IMR-90 (cell line): ENCODE measurements at regions not wholly inside any gene's neighbourhood (a gene's known extent, or its start where the extent isn't known, plus 50 kb on each side); places are given as distances from the start of the nearest gene placed in this dataset.

Experiments used
- ATAC-seq: fragments of 200-7000 bp; cut with Tn5 transposase; 2 replicates; pipeline ENCODE4 v1.9.1; 2020; ENCODE audit warnings: low read depth, mild to moderate bottlenecking, moderate library complexity
- BruUV-seq: library from RNA; stranded (reverse); fragments of 400-500 nt; replicated peaks from 2 replicates; lab custom pipeline; 2021; lab: Mats Ljungman, UMichigan
- CTCF ChIA-PET: fragments of 300-600 bp; formaldehyde crosslinking; extraction: SDS; loops from one replicate; lab custom pipeline; 2021; ENCODE audit warnings: antibody characterized with exemption; lab: Yijun Ruan, JAX
- POLR2A ChIA-PET: fragments of 300-600 bp; sonication (Branson Sonifier 250); formaldehyde crosslinking; loops from one replicate; lab custom pipeline; 2022; ENCODE audit warnings: antibody characterized with exemption; ENCODE audit not compliant: unreplicated experiment; lab: Charles Lee
- DNase-seq: peaks from one replicate; pipeline ENCODE4 v3.0.0; 2013
- H2AFZ ChIP-seq: replicated peaks from 2 replicates; pipeline ENCODE3; 2013; ENCODE audit warnings: low read length, mild to moderate bottlenecking; ENCODE audit not compliant: poor library complexity
- H2AK5ac ChIP-seq: 2 replicates; pipeline ENCODE4 v1.6.1; 2013; ENCODE audit warnings: low read depth, low read length, inconsistent platforms
- H2AK9ac ChIP-seq: replicated peaks from 2 replicates; pipeline ENCODE3; 2013; ENCODE audit warnings: mild to moderate bottlenecking, low read depth, low read length, moderate library complexity; ENCODE audit not compliant: poor library complexity
- H2BK120ac ChIP-seq: 2 replicates; pipeline ENCODE4 v1.6.1; 2013; ENCODE audit warnings: low read depth, low read length, inconsistent platforms
- H2BK15ac ChIP-seq: 3 replicates; pipeline ENCODE4 v1.6.1; 2013; ENCODE audit warnings: low read depth, low read length, inconsistent platforms
- H2BK20ac ChIP-seq: 2 replicates; pipeline ENCODE4 v1.6.1; 2013; ENCODE audit warnings: low read depth, mild to moderate bottlenecking, inconsistent platforms, low read length, moderate library complexity
- H2BK5ac ChIP-seq: 2 replicates; pipeline ENCODE4 v1.6.1; 2013; ENCODE audit warnings: mild to moderate bottlenecking, low read depth, low read length, inconsistent platforms; ENCODE audit not compliant: poor library complexity, severe bottlenecking
- H3K14ac ChIP-seq: replicated peaks from 2 replicates; pipeline ENCODE4 v1.6.1; 2013; ENCODE audit warnings: low read depth, low read length, inconsistent platforms
- H3K18ac ChIP-seq: 2 replicates; pipeline ENCODE4 v1.6.1; 2013; ENCODE audit warnings: low read depth, low read length, control low read depth
- H3K23ac ChIP-seq: 2 replicates; pipeline ENCODE4 v1.6.1; 2013; ENCODE audit warnings: low read depth, low read length, inconsistent platforms
- H3K27ac ChIP-seq: 2 replicates; pipeline ENCODE4 v1.5.1; 2013; ENCODE audit warnings: mild to moderate bottlenecking, control low read depth, low read length; ENCODE audit not compliant: insufficient read depth
- H3K27me3 ChIP-seq: 2 replicates; pipeline ENCODE4 v1.6.1; 2013; ENCODE audit warnings: low read length; ENCODE audit not compliant: control insufficient read depth, insufficient read depth
- H3K36me3 ChIP-seq: 2 replicates; pipeline ENCODE4 v1.6.1; 2013; ENCODE audit warnings: low read length, mixed read lengths; ENCODE audit not compliant: control insufficient read depth, insufficient read depth
- H3K4ac ChIP-seq: 2 replicates; pipeline ENCODE4 v1.6.1; 2013; ENCODE audit warnings: low read depth, low read length, inconsistent platforms
- H3K4me1 ChIP-seq: 2 replicates; pipeline ENCODE4 v1.6.1; 2013; ENCODE audit warnings: low read length, mixed read lengths; ENCODE audit not compliant: control insufficient read depth, insufficient read depth
- H3K4me2 ChIP-seq: 2 replicates; pipeline ENCODE4 v1.6.1; 2013; ENCODE audit warnings: low read depth, mild to moderate bottlenecking, control low read depth, low read length, moderate library complexity
- H3K4me3 ChIP-seq: 2 replicates; pipeline ENCODE4 v1.5.1; 2013; ENCODE audit warnings: low read depth, mild to moderate bottlenecking, control low read depth, low read length, moderate library complexity; ENCODE audit not compliant: insufficient read depth
- H3K56ac ChIP-seq: 2 replicates; pipeline ENCODE4 v1.6.1; 2013; ENCODE audit warnings: low read length, inconsistent platforms; ENCODE audit not compliant: insufficient read depth; ENCODE audit errors: extremely low read depth
- H3K79me1 ChIP-seq, 2 experiments: 2 replicates each; pipeline ENCODE4 v1.6.1; 2013; ENCODE audit warnings: low read length in 2 of 2, inconsistent platforms in 1 of 2, low read depth in 1 of 2
- H3K9ac ChIP-seq: 2 replicates; pipeline ENCODE4 v1.6.1; 2013; ENCODE audit warnings: low read depth, low read length, control low read depth
- H3K9me1 ChIP-seq: 2 replicates; pipeline ENCODE4 v1.6.1; 2013; ENCODE audit warnings: low read length, inconsistent platforms; ENCODE audit not compliant: insufficient read depth
- H3K9me3 ChIP-seq: 2 replicates; pipeline ENCODE4 v1.6.1; 2013; ENCODE audit warnings: low read length; ENCODE audit not compliant: control insufficient read depth, insufficient read depth
- H4K20me1 ChIP-seq: 2 replicates; pipeline ENCODE4 v1.6.1; 2013; ENCODE audit warnings: low read length, inconsistent platforms; ENCODE audit not compliant: insufficient read depth
- H4K5ac ChIP-seq: 2 replicates; pipeline ENCODE4 v1.6.1; 2013; ENCODE audit warnings: mild to moderate bottlenecking, low read depth, low read length, control low read depth
- H4K8ac ChIP-seq, 2 experiments: 2 replicates each; pipeline ENCODE4 v1.6.1; 2013; ENCODE audit warnings: low read depth in 2 of 2, low read length in 2 of 2, control low read depth in 1 of 2, inconsistent platforms in 1 of 2
- H4K91ac ChIP-seq: 2 replicates; pipeline ENCODE4 v1.6.1; 2013; ENCODE audit warnings: low read depth, low read length, inconsistent platforms; ENCODE audit not compliant: insufficient read depth
- CEBPB ChIP-seq: IDR thresholded peaks from 2 replicates; pipeline ENCODE4 v1.6.1; 2012; ENCODE audit warnings: low read depth, low read length, improper control_type of control experiment
- CHD1 ChIP-seq: IDR thresholded peaks from 2 replicates; pipeline ENCODE4 v1.6.1; 2012; ENCODE audit warnings: low read depth, low read length, improper control_type of control experiment
- CTCF ChIP-seq: conservative IDR thresholded peaks from 2 replicates; pipeline ENCODE4 v1.5.1; 2012; ENCODE audit warnings: mild to moderate bottlenecking, low read depth, low read length, improper control_type of control experiment
- ELK1 ChIP-seq: fragments of 150-350 bp; IDR thresholded peaks from 2 replicates; pipeline ENCODE4 v1.6.1; 2016; ENCODE audit warnings: low read depth, mild to moderate bottlenecking, low read length, moderate library complexity, borderline replicate concordance
- FOS ChIP-seq: fragments of 150-350 bp; IDR thresholded peaks from 2 replicates; pipeline ENCODE4 v1.6.1; 2016; ENCODE audit warnings: low read depth, low read length
- MAZ ChIP-seq: IDR thresholded peaks from 2 replicates; pipeline ENCODE4 v1.6.1; 2012; ENCODE audit warnings: low read depth, mild to moderate bottlenecking, low read length, improper control_type of control experiment, moderate library complexity, borderline replicate concordance
- NFE2L2 ChIP-seq: fragments of 150-350 bp; IDR thresholded peaks from 2 replicates; pipeline ENCODE4 v1.6.1; 2016; ENCODE audit warnings: low read depth, mild to moderate bottlenecking, low read length
- POLR2A ChIP-seq: IDR thresholded peaks from 2 replicates; pipeline ENCODE4 v1.6.1; 2012; ENCODE audit warnings: mild to moderate bottlenecking, low read depth, low read length
- RAD21 ChIP-seq: IDR thresholded peaks from 2 replicates; pipeline ENCODE4 v1.6.1; 2012; ENCODE audit warnings: low read length, improper control_type of control experiment
- RCOR1 ChIP-seq: IDR thresholded peaks from 2 replicates; pipeline ENCODE4 v1.6.1; 2012; ENCODE audit warnings: mild to moderate bottlenecking, low read length, improper control_type of control experiment; ENCODE audit not compliant: insufficient replicate concordance
- SMC3 ChIP-seq: fragments of 150-350 bp; IDR thresholded peaks from 2 replicates; pipeline ENCODE4 v1.6.1; 2016; ENCODE audit warnings: low read depth, mild to moderate bottlenecking, antibody characterized with exemption, low read length, moderate library complexity
- WGBS, 2 experiments: methylation state at CpG; one replicate each; pipeline versions ENCODE4 v1.1.5 to v1.1.7; 2013; ENCODE audit warnings: missing lambda C conversion rate in 2 of 2; ENCODE audit not compliant: insufficient read length in 1 of 2; ENCODE audit errors: extremely low coverage in 2 of 2; 5-methylcytosine and 5-hydroxymethylcytosine counted together
- dilution Hi-C: fragments of 300-500 bp; cut with HindIII; formaldehyde crosslinking; loops from one replicate; pipeline ENCODE4 v1.14.3; 2018; ENCODE audit warnings: low sequenced_read_pairs; ENCODE audit not compliant: unreplicated experiment
- in situ Hi-C: fragments of 300-500 bp; cut with MboI; formaldehyde crosslinking; loops from 3 replicates; pipeline ENCODE4 v1.14.3; 2019; ENCODE audit warnings: low sequenced_read_pairs, inconsistent platforms, mixed read lengths
- intact Hi-C: fragments of 100-400 bp; cut with micrococcal nuclease; formaldehyde crosslinking; loops from 2 replicates; pipeline ENCODE4 v1.10.0; 2022

GRCh38 chr21:36584980-36585940 lies 105.3 kb upstream of the CLDN14 start (continued):
- no peak for TF ChIP-seq SMC3

GRCh38 chr21:36587388-36587787 lies 107.5 kb upstream of the CLDN14 start:
- ATAC-seq, result peak; percentile 49; the same call in 1 of the 2 replicates
- H3K9me3 ChIP-seq, result peaks cover 4% of the 10 kb centered on the region; the same call in 1 of the 2 replicates
- H4K20me1 ChIP-seq, result no peaks in the 10 kb centered on the region
- no peak overlapping the region for H3K27ac ChIP-seq
- no peaks in the 10 kb centered on the region for H3K9me1 ChIP-seq
- in situ Hi-C loops (no loop called here), dilution Hi-C loops (no loop called here), intact Hi-C loops (no loop called here)
- no peak overlapping the region for H4K8ac ChIP-seq
- no peaks in the 10 kb centered on the region for H3K4me1 ChIP-seq
- H2BK120ac ChIP-seq, result no peak overlapping the region
- no peak overlapping the region for H4K91ac ChIP-seq
- H4K5ac ChIP-seq, result no peak overlapping the region
- H2BK20ac ChIP-seq, result no peak overlapping the region
- no peak overlapping the region for H3K14ac ChIP-seq
- no peak overlapping the region for H2AFZ ChIP-seq
- DNase-seq, result peak; percentile 4
- no peak overlapping the region for H3K56ac ChIP-seq
- ChIA-PET POLR2A (no interaction called here), CTCF (interaction anchor here (0.7 to 1.0 kb wide), 2 partner anchors 82 to 330 kb away, joined by 3 read pairs; no protein-coding TSS in a partner anchor)
- no peak overlapping the region for H2AK9ac ChIP-seq
- no TSS peak for BruUV-seq
- no peak overlapping the region for H2BK15ac ChIP-seq
- H3K4me2 ChIP-seq, result no peak overlapping the region
- no peak overlapping the region for H3K23ac ChIP-seq
- no peak overlapping the region for H3K18ac ChIP-seq
- H3K9ac ChIP-seq, result no peak overlapping the region
- H2AK5ac ChIP-seq, result no peak overlapping the region
- no peak overlapping the region for H3K4ac ChIP-seq
- no peak overlapping the region for H2BK5ac ChIP-seq
- H3K79me1 ChIP-seq, result no peaks in the 10 kb centered on the region
- no peak overlapping the region for H3K4me3 ChIP-seq
- peaks cover 25% of the 10 kb centered on the region for H3K27me3 ChIP-seq
- WGBS, 2 experiments, result 77% methylated on average over 3 of the region's 8 CpGs; no CpG with 5 or more reads in 1 of the 2 experiments
- no peaks in the 10 kb centered on the region for H3K36me3 ChIP-seq
- no peak for TF ChIP-seq MAZ
- TF ChIP-seq RAD21, result no peak
- no peak for TF ChIP-seq CEBPB
- no peak for TF ChIP-seq CTCF
- TF ChIP-seq FOS, result no peak
- no peak for TF ChIP-seq ELK1
- TF ChIP-seq CHD1, result no peak
- no peak for TF ChIP-seq RCOR1
- no peak for TF ChIP-seq NFE2L2
- no peak for TF ChIP-seq POLR2A
